Hepatocyte (in vitro differentiated cells): ENCODE measurements at regions not wholly inside any gene's neighbourhood (a gene's known extent, or its start where the extent isn't known, plus 50 kb on each side); places are given as distances from the start of the nearest gene placed in this dataset.

Source experiments
- DNase-seq: peaks from one replicate; pipeline ENCODE4 v3.0.0-alpha.2; 2016; ENCODE audit warnings: low spot score
- H2AFZ ChIP-seq: fragments of 200-600 bp; sonication (generic); 2 replicates; pipeline ENCODE4 v1.6.0; 2016; ENCODE audit warnings: antibody characterized with exemption, mild to moderate bottlenecking
- H3K27ac ChIP-seq: fragments of 200-600 bp; sonication (generic); 2 replicates; pipeline ENCODE4 v1.5.1; 2016; ENCODE audit warnings: mild to moderate bottlenecking
- H3K27me3 ChIP-seq: fragments of 200-600 bp; sonication (generic); 2 replicates; pipeline ENCODE4 v1.6.1; 2016
- H3K36me3 ChIP-seq: fragments of 200-600 bp; sonication (generic); replicated peaks from 2 replicates; pipeline ENCODE4 v1.5.1; 2016; ENCODE audit warnings: low read depth; ENCODE audit not compliant: insufficient read depth
- H3K4me1 ChIP-seq: fragments of 200-600 bp; sonication (generic); 2 replicates; pipeline ENCODE4 v1.5.1; 2016; ENCODE audit warnings: mild to moderate bottlenecking, moderate library complexity; ENCODE audit not compliant: insufficient read depth
- H3K4me2 ChIP-seq: fragments of 200-600 bp; sonication (generic); 2 replicates; pipeline ENCODE4 v1.6.0; 2016
- H3K4me3 ChIP-seq: fragments of 200-600 bp; sonication (generic); 2 replicates; pipeline ENCODE4 v1.5.1; 2016; ENCODE audit warnings: mild to moderate bottlenecking
- H3K79me2 ChIP-seq: fragments of 200-600 bp; sonication (generic); 2 replicates; pipeline ENCODE4 v1.6.0; 2017; ENCODE audit warnings: mild to moderate bottlenecking
- H3K9me2 ChIP-seq: fragments of 200-600 bp; sonication (generic); replicated peaks from 2 replicates; pipeline ENCODE4 v1.6.0; 2017; ENCODE audit warnings: mild to moderate bottlenecking; ENCODE audit not compliant: insufficient read depth
- H3K9me3 ChIP-seq: fragments of 200-600 bp; sonication (generic); 2 replicates; pipeline ENCODE4 v1.5.1; 2016; ENCODE audit warnings: low read depth, mild to moderate bottlenecking
- H4K20me1 ChIP-seq: fragments of 200-600 bp; sonication (generic); 2 replicates; pipeline ENCODE4 v1.6.0; 2016; ENCODE audit warnings: mild to moderate bottlenecking; ENCODE audit not compliant: insufficient read depth, poor library complexity, severe bottlenecking
- EZH2 ChIP-seq: fragments of 200-600 bp; sonication (generic); IDR thresholded peaks from 2 replicates; pipeline ENCODE4 v1.6.1; 2016; ENCODE audit warnings: antibody characterized with exemption, mild to moderate bottlenecking, borderline replicate concordance
- EZH2phosphoT487 ChIP-seq: fragments of 200-600 bp; sonication (generic); IDR thresholded peaks from one replicate; pipeline ENCODE4 v1.6.1; 2018; ENCODE audit warnings: antibody characterized with exemption, mild to moderate bottlenecking, low read depth, moderate library complexity; ENCODE audit not compliant: unreplicated experiment, severe bottlenecking
- WGBS: methylation state at CpG from one replicate; pipeline ENCODE4 v1.1.6; 2016; ENCODE audit warnings: low lambda C conversion rate; ENCODE audit errors: missing lambda C conversion rate; 5-methylcytosine and 5-hydroxymethylcytosine counted together
- TF ChIP-seq, protein P1 (sequence below): fragments of 200-600 bp; sonication (generic); IDR thresholded peaks from 2 replicates; pipeline ENCODE4 v1.5.1; 2016; ENCODE audit warnings: antibody characterized with exemption, mild to moderate bottlenecking; ENCODE audit not compliant: poor library complexity

DNA sequence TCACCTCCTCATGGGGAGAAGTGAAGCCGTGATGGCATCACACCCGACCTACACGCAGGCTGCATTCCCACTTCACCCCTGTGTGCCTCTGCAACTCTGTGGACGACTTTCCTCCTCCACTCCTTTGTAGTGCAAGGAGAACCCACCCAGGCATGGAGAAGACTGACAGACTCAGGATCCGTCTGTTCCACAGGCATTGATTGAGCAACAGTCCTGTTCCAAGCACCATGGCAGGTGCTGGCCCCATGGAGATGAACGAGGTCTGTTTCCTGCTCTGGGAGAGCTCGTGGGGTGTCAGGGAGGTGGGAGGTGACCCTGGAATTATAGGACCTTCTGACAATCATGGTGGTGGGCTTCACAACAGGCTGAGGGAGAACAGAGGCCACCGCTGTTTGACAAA, 284.7 kb upstream of the HDAC4 start:
- no peak for DNase-seq

DNA sequence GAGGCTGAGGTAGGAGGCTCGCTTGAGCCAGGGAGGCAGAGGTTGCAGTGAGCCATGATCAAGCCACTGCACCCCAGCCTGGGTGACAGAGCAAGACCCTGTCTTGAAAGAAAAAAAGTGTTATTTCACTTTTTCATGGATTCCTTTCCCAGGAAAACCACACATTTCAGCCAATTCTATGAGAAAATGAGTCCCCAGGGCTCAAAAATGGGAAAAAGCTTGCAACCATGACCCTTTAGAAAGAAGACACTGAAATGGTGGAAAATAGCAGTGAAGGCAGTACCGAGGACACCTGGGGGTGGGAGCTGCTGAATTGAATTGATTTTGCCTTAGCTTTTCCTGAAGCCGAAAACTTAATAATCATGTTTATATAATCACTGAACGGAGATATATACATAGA, 284.2 kb upstream of the HDAC4 start:
- no peaks in the 10 kb centered on the region for H3K36me3 ChIP-seq
- no peaks in the 10 kb centered on the region for H4K20me1 ChIP-seq
- no peaks in the 10 kb centered on the region for H3K9me2 ChIP-seq
- no peak overlapping the region for H3K4me2 ChIP-seq
- H3K4me1 ChIP-seq = no peaks in the 10 kb centered on the region
- no peak for DNase-seq
- H3K79me2 ChIP-seq = no peaks in the 10 kb centered on the region
- H3K9me3 ChIP-seq = no peaks in the 10 kb centered on the region
- H3K27ac ChIP-seq = no peak overlapping the region
- 89% methylated on average over 4 of the region's 4 CpGs for WGBS
- TF ChIP-seq, protein P1, sequence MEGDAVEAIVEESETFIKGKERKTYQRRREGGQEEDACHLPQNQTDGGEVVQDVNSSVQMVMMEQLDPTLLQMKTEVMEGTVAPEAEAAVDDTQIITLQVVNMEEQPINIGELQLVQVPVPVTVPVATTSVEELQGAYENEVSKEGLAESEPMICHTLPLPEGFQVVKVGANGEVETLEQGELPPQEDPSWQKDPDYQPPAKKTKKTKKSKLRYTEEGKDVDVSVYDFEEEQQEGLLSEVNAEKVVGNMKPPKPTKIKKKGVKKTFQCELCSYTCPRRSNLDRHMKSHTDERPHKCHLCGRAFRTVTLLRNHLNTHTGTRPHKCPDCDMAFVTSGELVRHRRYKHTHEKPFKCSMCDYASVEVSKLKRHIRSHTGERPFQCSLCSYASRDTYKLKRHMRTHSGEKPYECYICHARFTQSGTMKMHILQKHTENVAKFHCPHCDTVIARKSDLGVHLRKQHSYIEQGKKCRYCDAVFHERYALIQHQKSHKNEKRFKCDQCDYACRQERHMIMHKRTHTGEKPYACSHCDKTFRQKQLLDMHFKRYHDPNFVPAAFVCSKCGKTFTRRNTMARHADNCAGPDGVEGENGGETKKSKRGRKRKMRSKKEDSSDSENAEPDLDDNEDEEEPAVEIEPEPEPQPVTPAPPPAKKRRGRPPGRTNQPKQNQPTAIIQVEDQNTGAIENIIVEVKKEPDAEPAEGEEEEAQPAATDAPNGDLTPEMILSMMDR = no peak
- TF ChIP-seq EZH2phosphoT487 = no peak
- no peak for TF ChIP-seq EZH2
- no peak overlapping the region for H2AFZ ChIP-seq
- no peaks in the 10 kb centered on the region for H3K27me3 ChIP-seq
- no peak overlapping the region for H3K4me3 ChIP-seq

More for the DNA sequence above, 284.7 kb upstream of the HDAC4 start:
- H3K36me3 ChIP-seq = no peaks in the 10 kb centered on the region
- H2AFZ ChIP-seq = no peak overlapping the region
- H3K9me2 ChIP-seq = no peaks in the 10 kb centered on the region
- H4K20me1 ChIP-seq = no peaks in the 10 kb centered on the region
- H3K9me3 ChIP-seq = no peaks in the 10 kb centered on the region
- no peak overlapping the region for H3K27ac ChIP-seq
- H3K27me3 ChIP-seq = no peaks in the 10 kb centered on the region
- no peak overlapping the region for H3K4me3 ChIP-seq
- 87% methylated on average over 8 of the region's 8 CpGs for WGBS
- no peak overlapping the region for H3K4me2 ChIP-seq
- H3K4me1 ChIP-seq = no peaks in the 10 kb centered on the region
- no peak for TF ChIP-seq EZH2
- TF ChIP-seq EZH2phosphoT487 = no peak
- TF ChIP-seq, protein P1 = no peak
- no peaks in the 10 kb centered on the region for H3K79me2 ChIP-seq

DNA sequence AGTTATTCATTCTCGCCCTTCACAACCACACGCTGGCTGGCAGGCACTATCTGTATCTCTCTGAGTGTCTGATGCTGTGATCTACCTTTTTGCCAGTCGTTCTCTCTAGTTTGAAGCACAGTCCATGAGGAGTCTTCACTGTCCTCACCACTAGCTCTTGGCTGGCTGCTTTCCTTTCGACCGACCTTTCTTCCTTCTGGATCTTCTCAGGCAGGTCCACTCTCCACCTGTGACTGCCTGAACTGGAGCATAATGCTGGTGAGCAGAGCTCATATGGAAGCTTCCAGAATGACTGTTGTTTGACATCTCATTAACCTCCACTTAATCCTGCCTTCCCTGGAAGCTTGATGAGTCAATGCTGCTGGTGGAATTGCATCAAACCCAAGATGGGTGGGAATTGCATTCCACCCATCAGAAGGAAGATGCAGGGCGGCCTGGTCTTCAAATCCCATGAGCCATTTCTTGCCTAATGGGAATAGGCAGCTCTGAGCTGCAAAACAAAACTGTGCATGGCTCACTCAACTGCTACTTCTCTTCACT, 283.5 kb upstream of the HDAC4 start:
- H3K36me3 ChIP-seq = no peaks in the 10 kb centered on the region
- H2AFZ ChIP-seq = no peak overlapping the region
- no peak overlapping the region for H3K4me3 ChIP-seq
- H3K27me3 ChIP-seq = no peaks in the 10 kb centered on the region
- TF ChIP-seq, protein P1 = no peak
- TF ChIP-seq EZH2phosphoT487 = no peak
- TF ChIP-seq EZH2 = no peak
- no peak overlapping the region for H3K27ac ChIP-seq
- H3K9me3 ChIP-seq = no peaks in the 10 kb centered on the region
- 92% methylated on average over 6 of the region's 6 CpGs for WGBS
- no peaks in the 10 kb centered on the region for H3K4me1 ChIP-seq
- no peaks in the 10 kb centered on the region for H3K79me2 ChIP-seq
- H3K9me2 ChIP-seq = no peaks in the 10 kb centered on the region
- no peak overlapping the region for H3K4me2 ChIP-seq
- no peak for DNase-seq
- no peaks in the 10 kb centered on the region for H4K20me1 ChIP-seq

DNA sequence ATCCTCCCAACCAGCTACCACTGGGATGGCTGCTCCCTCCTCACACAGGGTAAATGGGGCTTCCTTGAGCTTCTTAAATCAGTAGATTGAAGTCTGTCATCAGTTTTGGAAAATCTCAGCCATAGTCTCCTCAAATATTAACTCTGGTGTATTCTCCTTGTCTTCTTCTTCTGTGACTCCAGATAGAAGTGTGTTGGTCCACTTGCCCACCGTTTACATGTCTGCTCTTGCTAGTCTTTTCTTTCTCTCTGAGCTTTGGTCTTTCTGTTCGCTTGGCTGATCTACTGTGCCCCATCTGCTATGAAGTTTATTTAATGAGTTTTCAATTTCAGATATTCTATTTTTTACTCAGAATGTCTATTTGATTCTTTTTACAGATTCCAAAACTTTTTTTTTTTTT, 281.7 kb upstream of the HDAC4 start:
- Histone ChIP-seq H3K9me3 (no peaks in the 10 kb centered on the region), H3K36me3 (no peaks in the 10 kb centered on the region), H3K4me3 (no peak overlapping the region), H3K27ac (no peak overlapping the region), H3K27me3 (no peaks in the 10 kb centered on the region), H3K4me2 (no peak overlapping the region), H4K20me1 (no peaks in the 10 kb centered on the region), H3K79me2 (no peaks in the 10 kb centered on the region), H2AFZ (no peak overlapping the region), H3K9me2 (no peaks in the 10 kb centered on the region), H3K4me1 (no peaks in the 10 kb centered on the region)
- DNase-seq = no peak
- WGBS = 93% methylated on average over 2 of the region's 2 CpGs
- TF ChIP-seq EZH2 (no peak), EZH2phosphoT487 (no peak)
